HG02840 (cell line): ENCODE measurements at regions not wholly inside any gene's neighbourhood (a gene's known extent, or its start where the extent isn't known, plus 50 kb on each side); places are given as distances from the start of the nearest gene placed in this dataset.

Experiments
- ATAC-seq: cut with Tn5 transposase; IDR thresholded peaks from one replicate; pipeline ENCODE4 v1.9.1; 2021; ENCODE audit warnings: mild to moderate bottlenecking, moderate library complexity, moderate number of reproducible peaks; ENCODE audit not compliant: unreplicated experiment, low FRiP score

GRCh38 chr15:39188314-39188713, 392.6 kb upstream of the THBS1 start:
- ATAC-seq, result no peak

- ATAC-seq, result no peak
Measured at GRCh38 chr15:39188930-39189329, 391.9 kb upstream of the THBS1 start.

DNA sequence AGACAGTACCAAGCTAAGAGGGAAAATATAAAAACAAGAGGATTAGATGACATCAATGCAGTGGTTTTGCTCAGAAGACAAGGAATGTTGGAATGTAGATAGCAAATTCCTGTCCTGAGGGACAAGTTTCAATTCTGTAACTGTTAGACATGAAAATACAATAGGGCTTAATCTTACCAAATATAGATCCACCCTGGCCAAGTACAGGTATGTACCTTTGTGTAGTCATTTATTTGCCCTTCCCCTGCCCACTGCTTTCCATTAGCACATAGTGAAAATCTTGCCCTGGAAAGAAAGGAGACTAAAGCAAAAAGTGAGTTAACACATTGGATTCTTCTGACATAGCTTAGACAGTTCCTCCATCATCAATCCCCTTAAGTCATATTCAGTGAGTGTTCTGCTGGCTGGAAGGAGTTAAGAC, 389.0 kb upstream of the THBS1 start:
- no peak for ATAC-seq

GRCh38 chr15:39192351-39192750, 388.5 kb upstream of the THBS1 start:
- ATAC-seq, result no peak

DNA sequence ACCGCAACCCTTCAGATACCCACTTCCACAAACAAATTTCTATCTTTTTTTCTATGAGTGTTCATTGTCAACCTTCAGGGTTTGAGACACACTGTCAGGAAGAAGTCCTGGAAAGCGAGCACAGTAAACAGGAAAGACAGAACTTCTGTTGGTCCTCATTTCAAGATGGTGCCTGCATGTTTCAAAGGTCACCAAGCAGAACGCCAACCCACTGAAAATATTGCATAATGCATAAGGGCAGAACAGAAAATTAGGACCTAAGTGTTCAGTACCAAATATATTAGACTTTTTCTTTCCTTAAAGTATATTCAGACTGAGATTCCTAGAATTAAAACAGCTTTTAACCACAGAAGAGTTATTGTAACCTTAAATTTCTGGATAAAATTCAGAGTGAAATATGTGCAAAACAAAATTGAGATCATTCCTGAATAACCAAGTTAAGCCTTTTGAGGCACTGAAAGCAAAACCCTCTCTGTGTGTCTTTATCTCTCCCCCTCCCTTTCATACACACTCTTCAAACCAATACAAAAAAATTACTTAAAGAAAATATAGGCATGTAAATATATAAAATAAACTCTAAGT, 387.8 kb upstream of the THBS1 start:
- ATAC-seq, result no peak

GRCh38 chr15:39193611-39194010, 387.3 kb upstream of the THBS1 start:
- ATAC-seq, result no peak

GRCh38 chr15:39194106-39194830, 386.6 kb upstream of the THBS1 start:
- no peak for ATAC-seq

DNA sequence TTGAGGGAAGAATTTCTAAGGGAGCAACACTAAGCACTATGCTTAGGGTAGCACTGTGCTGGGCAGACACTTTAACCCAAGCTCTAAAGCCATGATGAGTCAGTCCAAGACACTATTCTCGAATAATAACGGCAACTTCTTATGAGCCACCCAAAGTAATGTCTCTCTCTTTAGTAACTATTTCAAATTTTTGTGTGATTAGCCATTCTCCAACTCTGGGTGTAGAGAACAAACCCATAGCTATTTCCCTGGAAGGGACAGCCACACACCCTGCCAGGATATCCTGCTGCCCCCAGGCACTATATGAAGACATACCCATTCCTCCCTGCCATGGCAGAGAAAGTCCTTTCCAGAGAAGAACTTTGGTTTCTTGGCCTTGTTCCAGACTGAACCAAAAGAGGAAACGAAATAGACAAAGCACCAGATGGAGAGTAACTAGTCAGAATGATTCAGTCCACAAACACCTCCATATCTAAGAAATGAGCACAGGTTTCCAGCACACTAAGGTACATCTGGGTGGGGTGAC, 384.9 kb upstream of the THBS1 start:
- no peak for ATAC-seq

- no peak for ATAC-seq
Measured at GRCh38 chr15:39198044-39199000, 382.6 kb upstream of the THBS1 start.

DNA sequence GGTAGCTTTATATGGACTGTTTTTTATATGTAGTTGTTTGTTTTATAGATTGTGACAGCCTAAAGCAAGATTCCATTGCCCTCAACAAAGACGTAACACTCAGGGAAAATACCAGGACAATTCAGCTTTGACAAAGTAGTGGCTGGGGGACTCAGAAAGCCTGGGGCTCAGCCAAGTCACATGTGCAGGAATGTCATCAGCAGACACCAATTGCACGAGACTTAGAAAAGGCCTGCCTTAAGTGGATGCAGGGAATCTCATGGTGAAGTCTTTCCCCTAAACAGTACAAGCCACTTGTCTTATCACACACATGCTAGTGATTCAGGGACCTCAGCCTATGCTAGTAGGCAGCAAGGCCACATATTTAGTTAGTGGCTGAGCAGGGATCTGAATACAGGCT, 381.8 kb upstream of the THBS1 start:
- ATAC-seq, result no peak

DNA sequence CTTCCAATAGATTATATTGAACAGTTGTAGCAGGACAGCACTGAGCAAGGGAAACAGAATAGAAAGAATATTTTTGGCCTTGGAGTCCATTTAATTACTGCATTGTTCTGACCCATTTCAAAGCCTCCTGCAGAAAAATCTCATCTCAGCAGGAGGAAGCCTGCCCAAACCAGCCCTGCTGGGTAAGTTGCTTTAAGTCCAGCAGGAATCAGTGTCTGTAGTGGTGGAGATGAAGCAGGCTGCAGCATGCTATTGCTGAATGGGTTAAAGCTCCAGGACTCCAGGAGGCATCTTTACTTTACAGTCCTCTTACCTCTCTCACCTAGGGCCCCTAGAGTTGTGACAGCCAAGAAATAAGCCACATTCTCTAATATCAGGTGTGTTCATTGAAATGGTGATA, 380.3 kb upstream of the THBS1 start:
- no peak for ATAC-seq

- no peak for ATAC-seq
Measured at GRCh38 chr15:39202641-39203040, 378.2 kb upstream of the THBS1 start.

GRCh38 chr15:39204031-39204430, 376.8 kb upstream of the THBS1 start:
- ATAC-seq, result no peak

GRCh38 chr15:39205081-39205480, 375.8 kb upstream of the THBS1 start:
- no peak for ATAC-seq

- no peak for ATAC-seq
Measured at GRCh38 chr15:39205506-39206371, 375.1 kb upstream of the THBS1 start.

DNA sequence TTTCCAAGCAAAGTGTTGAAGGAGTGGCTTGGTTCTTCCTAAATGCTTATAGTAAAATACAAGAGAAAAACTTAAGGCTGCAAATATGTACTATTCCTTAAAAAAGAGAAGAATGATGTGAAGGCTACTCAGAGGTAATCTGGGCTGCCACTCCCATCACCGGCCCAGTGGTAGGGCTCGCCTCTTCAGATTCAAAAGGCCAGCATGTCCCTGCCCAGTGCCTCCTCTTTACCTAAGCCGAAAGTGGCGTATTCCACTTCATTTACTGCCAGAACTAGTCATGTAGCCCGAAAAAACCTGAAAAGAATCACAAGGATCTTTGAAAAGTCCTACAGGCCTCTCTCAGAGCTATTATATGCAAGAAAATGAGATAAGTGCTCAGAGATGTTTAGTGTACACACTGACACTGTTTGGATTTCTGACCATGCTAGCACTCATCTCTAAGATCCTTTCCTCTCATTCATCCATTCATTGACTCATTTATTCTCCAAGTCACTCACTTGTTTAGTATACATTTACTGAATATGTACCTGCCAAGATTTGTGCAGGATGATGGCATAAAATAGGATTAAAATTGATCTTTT, 373.3 kb upstream of the THBS1 start:
- no peak for ATAC-seq

DNA sequence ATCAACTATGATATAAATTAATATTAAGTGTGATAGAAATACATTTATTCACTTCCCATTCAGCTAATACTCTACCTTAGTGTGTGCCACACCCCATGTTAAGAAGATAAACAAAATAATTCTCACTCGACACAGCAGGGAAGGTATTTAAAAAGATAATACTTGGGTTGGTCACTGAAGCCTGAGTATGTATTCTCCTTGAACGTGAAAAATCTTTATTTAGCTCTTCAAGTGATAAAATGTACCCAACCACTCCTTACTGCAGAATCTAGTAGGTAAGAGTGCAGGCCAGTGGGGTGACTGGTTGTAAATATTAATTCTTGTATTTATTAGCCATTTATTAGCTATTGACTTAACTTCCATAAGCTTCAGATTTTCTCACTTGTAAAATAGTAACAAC, 372.7 kb upstream of the THBS1 start:
- no peak for ATAC-seq

- ATAC-seq, result no peak
Measured at GRCh38 chr15:39209548-39210211, 371.2 kb upstream of the THBS1 start.
